ENCODE measurements at regions not wholly inside any gene's neighbourhood (a gene's known extent, or its start where the extent isn't known, plus 50 kb on each side); places are given as distances from the start of the nearest gene placed in this dataset.

GRCh38 chr9:38339496-38339895 lies 53.0 kb upstream of the ALDH1B1 start (continued):
- TF ChIP-seq CTCF (IDR thresholded peaks at IDR 0.05; ENCODE audit: control extremely low read depth in 1 of 3, insufficient read depth in 1 of 3, low read depth in 1 of 3, low read length in 3 of 3) (no peak), CHD1 (IDR thresholded peaks at IDR 0.05; ENCODE audit: low read depth, low read length) (no peak), SUZ12 (IDR thresholded peaks at IDR 0.05; ENCODE audit: low read length) (no peak), TAF7 (optimal IDR thresholded peaks at IDR 0.05; ENCODE audit: borderline replicate concordance, low read depth, low read length) (no peak), SAP30 (IDR thresholded peaks at IDR 0.05; ENCODE audit: insufficient read depth, insufficient replicate concordance, low read length) (no peak), SP2 (IDR thresholded peaks at IDR 0.05; ENCODE audit: low read length) (no peak), KDM5A (IDR thresholded peaks at IDR 0.05; ENCODE audit: low read length) (no peak), CHD2 (IDR thresholded peaks at IDR 0.05; ENCODE audit: low read length) (no peak)

Measured in H1 (cell line).